SU-DHL-6 (cell line): ENCODE measurements at regions not wholly inside any gene's neighbourhood (a gene's known extent, or its start where the extent isn't known, plus 50 kb on each side); places are given as distances from the start of the nearest gene placed in this dataset.

Experiments used
- H2AFZ ChIP-seq: fragments of 200-600 bp; sonication (generic); 2 replicates; pipeline ENCODE4 v1.6.1; 2014; ENCODE audit warnings: low read depth, mild to moderate bottlenecking, moderate library complexity, mixed read lengths, antibody characterized with exemption, low read length; ENCODE audit not compliant: severe bottlenecking
- H3F3A ChIP-seq: fragments of 200-600 bp; shearing (Covaris generic); 2 replicates; pipeline ENCODE4 v1.6.0; 2016; ENCODE audit warnings: antibody characterized with exemption, mild to moderate bottlenecking; ENCODE audit not compliant: insufficient read depth
- H3K27ac ChIP-seq: fragments of 200-600 bp; sonication (generic); 2 replicates; pipeline ENCODE4 v1.5.1; 2016; ENCODE audit warnings: low read depth, mild to moderate bottlenecking, low read length, moderate library complexity, mixed read lengths
- H3K27me3 ChIP-seq: fragments of 200-600 bp; sonication (generic), shearing (Covaris generic); 2 replicates; pipeline ENCODE4 v1.6.0; 2014; ENCODE audit warnings: mild to moderate bottlenecking, low read length
- H3K36me3 ChIP-seq: fragments of 200-600 bp; sonication (generic); 2 replicates; pipeline ENCODE4 v1.6.1; 2014; ENCODE audit warnings: mild to moderate bottlenecking, low read length, mixed read lengths
- H3K4me2 ChIP-seq: fragments of 300-600, 200-600 bp; shearing (Covaris generic), sonication (generic); 2 replicates; pipeline ENCODE4 v1.6.0; 2014; ENCODE audit warnings: low read length, low read depth, mild to moderate bottlenecking; ENCODE audit not compliant: poor library complexity, severe bottlenecking
- H3K4me3 ChIP-seq: fragments of 200-600 bp; sonication (generic); 2 replicates; pipeline ENCODE4 v1.5.1; 2014; ENCODE audit warnings: antibody characterized with exemption, low read length, mild to moderate bottlenecking, mixed read lengths; ENCODE audit not compliant: insufficient read depth, poor library complexity, severe bottlenecking
- H3K79me2 ChIP-seq: fragments of 200-600 bp; sonication (generic); 2 replicates; pipeline ENCODE4 v1.6.1; 2014; ENCODE audit warnings: mild to moderate bottlenecking, low read length, moderate library complexity; ENCODE audit not compliant: insufficient read depth
- H3K9ac ChIP-seq: fragments of 200-600 bp; sonication (generic); 2 replicates; pipeline ENCODE4 v1.7.0; 2014; ENCODE audit warnings: mild to moderate bottlenecking, low read length
- H3K9me2 ChIP-seq: fragments of 200-600 bp; sonication (generic); replicated peaks from 2 replicates; pipeline ENCODE4 v1.6.1; 2014; ENCODE audit warnings: low read length; ENCODE audit not compliant: insufficient read depth
- H3K9me3 ChIP-seq: fragments of 200-600 bp; sonication (generic); 2 replicates; pipeline ENCODE4 v1.6.1; 2014; ENCODE audit warnings: low read length, mixed read lengths; ENCODE audit not compliant: insufficient read depth
- H4K20me1 ChIP-seq: fragments of 200-600 bp; sonication (generic); 2 replicates; pipeline ENCODE4 v1.6.1; 2014; ENCODE audit warnings: low read depth, mild to moderate bottlenecking, antibody characterized with exemption, low read length, moderate library complexity, mixed read lengths
- EZH2phosphoT487 ChIP-seq: fragments of 200-600 bp; sonication (generic), shearing (Covaris generic); conservative IDR thresholded peaks from 2 replicates; pipeline ENCODE4 v1.6.1; 2018; ENCODE audit warnings: mild to moderate bottlenecking, antibody characterized with exemption, low read length, moderate library complexity, mixed read lengths
- TF ChIP-seq, protein P1 (sequence below): fragments of 200-600 bp; sonication (generic); IDR thresholded peaks from one replicate; pipeline ENCODE4 v1.5.1; 2017; ENCODE audit warnings: antibody characterized with exemption, mild to moderate bottlenecking, low read length, moderate library complexity; ENCODE audit not compliant: insufficient read depth, poor library complexity, severe bottlenecking

GRCh38 chr2:223169830-223170605 lies 118.0 kb downstream of the KCNE4 start:
- no peak overlapping the region for H3K27ac ChIP-seq
- H3K9ac ChIP-seq = no peak overlapping the region
- H3K4me3 ChIP-seq = no peak overlapping the region
- no peaks in the 10 kb centered on the region for H3K9me2 ChIP-seq
- H3K36me3 ChIP-seq = no peaks in the 10 kb centered on the region
- no peaks in the 10 kb centered on the region for H4K20me1 ChIP-seq
- H3K27me3 ChIP-seq = no peaks in the 10 kb centered on the region
- no peaks in the 10 kb centered on the region for H3K79me2 ChIP-seq
- H3F3A ChIP-seq = no peaks in the 10 kb centered on the region
- TF ChIP-seq, protein P1, sequence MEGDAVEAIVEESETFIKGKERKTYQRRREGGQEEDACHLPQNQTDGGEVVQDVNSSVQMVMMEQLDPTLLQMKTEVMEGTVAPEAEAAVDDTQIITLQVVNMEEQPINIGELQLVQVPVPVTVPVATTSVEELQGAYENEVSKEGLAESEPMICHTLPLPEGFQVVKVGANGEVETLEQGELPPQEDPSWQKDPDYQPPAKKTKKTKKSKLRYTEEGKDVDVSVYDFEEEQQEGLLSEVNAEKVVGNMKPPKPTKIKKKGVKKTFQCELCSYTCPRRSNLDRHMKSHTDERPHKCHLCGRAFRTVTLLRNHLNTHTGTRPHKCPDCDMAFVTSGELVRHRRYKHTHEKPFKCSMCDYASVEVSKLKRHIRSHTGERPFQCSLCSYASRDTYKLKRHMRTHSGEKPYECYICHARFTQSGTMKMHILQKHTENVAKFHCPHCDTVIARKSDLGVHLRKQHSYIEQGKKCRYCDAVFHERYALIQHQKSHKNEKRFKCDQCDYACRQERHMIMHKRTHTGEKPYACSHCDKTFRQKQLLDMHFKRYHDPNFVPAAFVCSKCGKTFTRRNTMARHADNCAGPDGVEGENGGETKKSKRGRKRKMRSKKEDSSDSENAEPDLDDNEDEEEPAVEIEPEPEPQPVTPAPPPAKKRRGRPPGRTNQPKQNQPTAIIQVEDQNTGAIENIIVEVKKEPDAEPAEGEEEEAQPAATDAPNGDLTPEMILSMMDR = no peak
- TF ChIP-seq EZH2phosphoT487 = no peak
- no peak overlapping the region for H2AFZ ChIP-seq
- no peak overlapping the region for H3K4me2 ChIP-seq
- no peaks in the 10 kb centered on the region for H3K9me3 ChIP-seq

DNA sequence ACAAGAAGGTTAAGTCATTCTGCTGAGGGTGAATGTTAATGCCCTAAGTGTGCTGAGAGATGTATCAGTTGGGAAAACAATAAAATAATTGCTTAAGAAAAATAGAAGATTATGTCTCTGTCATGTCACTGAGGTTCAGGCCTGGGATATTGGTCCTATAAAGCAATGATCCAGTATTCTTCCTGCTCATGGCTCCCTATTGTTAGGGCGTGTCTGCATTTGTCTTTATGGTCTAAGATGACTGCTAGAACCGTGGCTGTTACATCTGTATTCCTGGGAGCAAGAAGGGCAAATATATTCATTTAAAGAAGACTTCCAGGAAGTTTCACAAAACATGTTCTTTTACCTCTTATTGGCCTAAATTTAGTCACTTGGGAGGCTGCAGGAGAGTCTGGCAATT lies 125.0 kb downstream of the KCNE4 start:
- H3K27me3 ChIP-seq = no peaks in the 10 kb centered on the region
- H3F3A ChIP-seq = no peaks in the 10 kb centered on the region
- H3K4me3 ChIP-seq = no peak overlapping the region
- no peak overlapping the region for H3K4me2 ChIP-seq
- no peaks in the 10 kb centered on the region for H3K36me3 ChIP-seq
- H3K9me3 ChIP-seq = no peaks in the 10 kb centered on the region
- no peaks in the 10 kb centered on the region for H3K9me2 ChIP-seq
- H3K79me2 ChIP-seq = no peaks in the 10 kb centered on the region
- no peak for TF ChIP-seq EZH2phosphoT487
- no peak overlapping the region for H2AFZ ChIP-seq
- H4K20me1 ChIP-seq = no peaks in the 10 kb centered on the region
- H3K27ac ChIP-seq = no peak overlapping the region
- H3K9ac ChIP-seq = no peak overlapping the region

- H3K9me2 ChIP-seq = no peaks in the 10 kb centered on the region
- no peaks in the 10 kb centered on the region for H3K9me3 ChIP-seq
- no peak overlapping the region for H3K27ac ChIP-seq
- no peaks in the 10 kb centered on the region for H4K20me1 ChIP-seq
- no peak overlapping the region for H3K9ac ChIP-seq
- no peak overlapping the region for H2AFZ ChIP-seq
- TF ChIP-seq, protein P1 = no peak
- no peak for TF ChIP-seq EZH2phosphoT487
- no peak overlapping the region for H3K4me2 ChIP-seq
- no peaks in the 10 kb centered on the region for H3K27me3 ChIP-seq
- no peaks in the 10 kb centered on the region for H3K79me2 ChIP-seq
- no peaks in the 10 kb centered on the region for H3F3A ChIP-seq
- no peak overlapping the region for H3K4me3 ChIP-seq
- no peaks in the 10 kb centered on the region for H3K36me3 ChIP-seq
These were observed 128.5 kb downstream of the KCNE4 start for GRCh38 chr2:223180463-223180862.

DNA sequence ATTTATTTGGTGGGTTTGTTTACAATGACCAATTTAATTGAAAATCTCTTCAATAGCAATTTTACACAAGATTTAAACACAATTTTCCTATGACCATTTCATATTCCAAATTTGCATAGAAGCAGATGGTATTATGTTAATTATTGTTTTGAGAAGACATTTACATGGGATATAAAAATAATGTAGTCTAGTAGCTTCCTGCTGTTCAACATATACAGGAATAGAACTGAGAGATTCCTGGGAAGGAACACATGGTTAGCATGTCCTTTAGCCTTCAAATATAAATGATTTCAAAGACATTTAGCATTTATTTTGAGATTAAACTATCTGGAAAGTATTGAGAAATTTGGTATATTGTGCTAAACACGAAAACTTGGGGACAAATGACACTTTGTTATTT lies 129.6 kb downstream of the KCNE4 start:
- Histone ChIP-seq H3K9me2 (no peaks in the 10 kb centered on the region), H3K27me3 (no peaks in the 10 kb centered on the region), H3K9me3 (no peaks in the 10 kb centered on the region), H3K36me3 (no peaks in the 10 kb centered on the region), H3K4me3 (no peak overlapping the region), H3K4me2 (no peak overlapping the region), H4K20me1 (no peaks in the 10 kb centered on the region), H2AFZ (no peak overlapping the region), H3K79me2 (no peaks in the 10 kb centered on the region), H3K27ac (no peak overlapping the region), H3F3A (no peaks in the 10 kb centered on the region), H3K9ac (no peak overlapping the region)
- TF ChIP-seq, protein P1 = no peak
- no peak for TF ChIP-seq EZH2phosphoT487
